Loucy (cell line): ENCODE measurements at regions not wholly inside any gene's neighbourhood (a gene's known extent, or its start where the extent isn't known, plus 50 kb on each side); places are given as distances from the start of the nearest gene placed in this dataset.
"Not testable (repeated sequence)": the region's sequence is repeated elsewhere in the genome, so short reads cannot be mapped to it uniquely, and the experiment has no call there.

Experiments used
- H2AFZ ChIP-seq: fragments of 200-600 bp; sonication (generic); 2 replicates; pipeline ENCODE4 v1.6.0; 2016; ENCODE audit warnings: antibody characterized with exemption, mild to moderate bottlenecking, low read length, moderate library complexity
- H3F3A ChIP-seq: fragments of 200-600 bp; 2 replicates; pipeline ENCODE4 v1.6.0; 2016; ENCODE audit warnings: antibody characterized with exemption, low read depth, mild to moderate bottlenecking
- H3K27me3 ChIP-seq: fragments of 200-600 bp; sonication (generic); 2 replicates; pipeline ENCODE4 v1.6.1; 2014; ENCODE audit warnings: low read length, mild to moderate bottlenecking; ENCODE audit not compliant: insufficient read depth, poor library complexity, severe bottlenecking
- H3K36me3 ChIP-seq: fragments of 200-600 bp; sonication (generic); 2 replicates; pipeline ENCODE4 v1.6.1; 2016; ENCODE audit warnings: low read length; ENCODE audit not compliant: insufficient read depth
- H3K4me1 ChIP-seq: fragments of 200-600 bp; sonication (generic); 2 replicates; pipeline ENCODE4 v1.5.1; 2014; ENCODE audit warnings: low read length, mild to moderate bottlenecking; ENCODE audit not compliant: insufficient read depth, poor library complexity, severe bottlenecking
- H3K4me2 ChIP-seq: fragments of 200-600 bp; sonication (generic); 2 replicates; pipeline ENCODE4 v1.6.0; 2014; ENCODE audit warnings: antibody characterized with exemption, low read length, low read depth, mild to moderate bottlenecking; ENCODE audit not compliant: poor library complexity, severe bottlenecking
- H3K4me3 ChIP-seq: fragments of 200-600 bp; sonication (generic); 2 replicates; pipeline ENCODE4 v1.5.1; 2014; ENCODE audit warnings: low read length, mild to moderate bottlenecking, mixed read lengths; ENCODE audit not compliant: poor library complexity, severe bottlenecking
- H3K79me2 ChIP-seq: fragments of 200-600 bp; sonication (generic); 2 replicates; pipeline ENCODE4 v1.6.1; 2014; ENCODE audit warnings: low read length; ENCODE audit not compliant: insufficient read depth
- H3K9ac ChIP-seq: fragments of 200-600 bp; sonication (generic); 2 replicates; pipeline ENCODE4 v1.6.0; 2014; ENCODE audit warnings: mild to moderate bottlenecking, low read depth, low read length, moderate library complexity; ENCODE audit not compliant: poor library complexity, severe bottlenecking
- H3K9me2 ChIP-seq: fragments of 200-600 bp; sonication (generic); replicated peaks from 2 replicates; pipeline ENCODE4 v1.6.1; 2016; ENCODE audit warnings: low read depth, low read length, mixed read lengths
- H3K9me3 ChIP-seq: fragments of 200-600 bp; sonication (generic); 2 replicates; pipeline ENCODE4 v1.6.1; 2014; ENCODE audit warnings: mild to moderate bottlenecking, antibody characterized with exemption, low read length, low read depth; ENCODE audit not compliant: insufficient read depth
- H4K20me1 ChIP-seq: fragments of 200-600 bp; sonication (generic); 2 replicates; pipeline ENCODE4 v1.6.0; 2014; ENCODE audit warnings: antibody characterized with exemption, low read length, mild to moderate bottlenecking; ENCODE audit not compliant: insufficient read depth, poor library complexity, severe bottlenecking
- CTCF ChIP-seq: fragments of 200-600 bp; sonication (generic); conservative IDR thresholded peaks from 2 replicates; pipeline ENCODE4 v1.5.1; 2014; ENCODE audit warnings: mild to moderate bottlenecking, antibody characterized with exemption, low read length
- EZH2phosphoT487 ChIP-seq: fragments of 200-600 bp; IDR thresholded peaks from 2 replicates; pipeline ENCODE4 v1.6.1; 2018; ENCODE audit warnings: antibody characterized with exemption, mild to moderate bottlenecking, moderate library complexity, borderline replicate concordance

- no peak overlapping the region for H3K9ac ChIP-seq
- H3K27me3 ChIP-seq = no peaks in the 10 kb centered on the region
- H3F3A ChIP-seq = no peaks in the 10 kb centered on the region
- no peaks in the 10 kb centered on the region for H3K9me3 ChIP-seq
- no peak overlapping the region for H2AFZ ChIP-seq
- H3K36me3 ChIP-seq = no peaks in the 10 kb centered on the region
- no peak overlapping the region for H3K4me2 ChIP-seq
- H3K4me3 ChIP-seq = no peak overlapping the region
- TF ChIP-seq EZH2phosphoT487 (no peak), CTCF (no peak)
- H3K79me2 ChIP-seq = no peaks in the 10 kb centered on the region
- H4K20me1 ChIP-seq = no peaks in the 10 kb centered on the region
- H3K9me2 ChIP-seq = no peaks in the 10 kb centered on the region
- no peaks in the 10 kb centered on the region for H3K4me1 ChIP-seq
These were observed 337.0 kb upstream of the SLITRK5 start for GRCh38 chr13:87334176-87334575.

- not testable (repeated sequence) for H3K4me3 ChIP-seq, H3K4me2 ChIP-seq, H2AFZ ChIP-seq, H3K9me2 ChIP-seq, H3F3A ChIP-seq, H3K4me1 ChIP-seq, H3K9me3 ChIP-seq, H3K36me3 ChIP-seq, H4K20me1 ChIP-seq, H3K9ac ChIP-seq, H3K27me3 ChIP-seq, H3K79me2 ChIP-seq
These were observed 334.8 kb upstream of the SLITRK5 start for GRCh38 chr13:87336346-87336889.

GRCh38 chr13:87344176-87344575 is 327.0 kb upstream of the SLITRK5 start:
- H3K4me3 ChIP-seq = no peak overlapping the region
- no peak overlapping the region for H2AFZ ChIP-seq
- TF ChIP-seq EZH2phosphoT487 = no peak
- TF ChIP-seq CTCF = no peak
- H3K9ac ChIP-seq = no peak overlapping the region
- H4K20me1 ChIP-seq = no peaks in the 10 kb centered on the region
- H3K36me3 ChIP-seq = no peaks in the 10 kb centered on the region
- H3K9me3 ChIP-seq = no peaks in the 10 kb centered on the region
- no peaks in the 10 kb centered on the region for H3K4me1 ChIP-seq
- no peaks in the 10 kb centered on the region for H3K27me3 ChIP-seq
- no peaks in the 10 kb centered on the region for H3F3A ChIP-seq
- H3K9me2 ChIP-seq = no peaks in the 10 kb centered on the region
- no peaks in the 10 kb centered on the region for H3K79me2 ChIP-seq
- H3K4me2 ChIP-seq = no peak overlapping the region

GRCh38 chr13:87355451-87355850 is 315.7 kb upstream of the SLITRK5 start:
- Histone ChIP-seq H3K4me3 (no peak overlapping the region), H3K4me1 (no peaks in the 10 kb centered on the region), H3K9ac (no peak overlapping the region), H2AFZ (no peak overlapping the region), H3K9me3 (no peaks in the 10 kb centered on the region), H3F3A (no peaks in the 10 kb centered on the region), H3K27me3 (no peaks in the 10 kb centered on the region), H3K9me2 (no peaks in the 10 kb centered on the region), H3K79me2 (no peaks in the 10 kb centered on the region), H3K36me3 (no peaks in the 10 kb centered on the region), H3K4me2 (no peak overlapping the region), H4K20me1 (no peaks in the 10 kb centered on the region)
- TF ChIP-seq CTCF = no peak
- TF ChIP-seq EZH2phosphoT487 = no peak
